Right hindlimb (tissue), 1 donor: ENCODE measurements at regions not wholly inside any gene's neighbourhood (a gene's known extent, or its start where the extent isn't known, plus 50 kb on each side); places are given as distances from the start of the nearest gene placed in this dataset.

Source experiments
- DNase-seq: peaks from one replicate; pipeline ENCODE4 v3.0.0-alpha.2; 2018

DNA sequence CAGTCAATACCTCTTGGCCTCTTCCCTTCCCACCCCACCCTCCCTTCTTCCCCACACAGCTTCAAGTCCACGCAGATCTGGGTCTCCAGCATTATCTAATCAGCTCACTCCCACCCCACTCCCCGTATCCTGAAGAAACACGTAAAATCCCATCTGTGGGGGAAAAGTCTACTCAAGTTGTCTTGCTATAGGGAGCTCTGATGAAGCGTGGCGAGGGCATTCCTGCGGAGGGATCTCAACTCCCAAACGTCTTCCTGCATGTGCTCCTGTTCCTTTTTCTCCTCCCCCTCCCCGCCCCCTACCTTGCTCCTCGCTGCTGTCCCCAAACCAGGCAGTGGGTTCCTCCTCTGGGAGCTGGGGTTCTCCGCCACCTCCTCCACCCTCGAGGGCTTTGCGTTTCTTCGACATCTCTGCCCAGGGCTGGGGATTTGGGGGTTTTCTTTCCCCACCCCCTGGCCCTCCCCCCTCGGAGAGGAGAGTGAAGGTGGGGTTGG lies 181.8 kb downstream of the TBXT start:
- no peak for DNase-seq

DNA sequence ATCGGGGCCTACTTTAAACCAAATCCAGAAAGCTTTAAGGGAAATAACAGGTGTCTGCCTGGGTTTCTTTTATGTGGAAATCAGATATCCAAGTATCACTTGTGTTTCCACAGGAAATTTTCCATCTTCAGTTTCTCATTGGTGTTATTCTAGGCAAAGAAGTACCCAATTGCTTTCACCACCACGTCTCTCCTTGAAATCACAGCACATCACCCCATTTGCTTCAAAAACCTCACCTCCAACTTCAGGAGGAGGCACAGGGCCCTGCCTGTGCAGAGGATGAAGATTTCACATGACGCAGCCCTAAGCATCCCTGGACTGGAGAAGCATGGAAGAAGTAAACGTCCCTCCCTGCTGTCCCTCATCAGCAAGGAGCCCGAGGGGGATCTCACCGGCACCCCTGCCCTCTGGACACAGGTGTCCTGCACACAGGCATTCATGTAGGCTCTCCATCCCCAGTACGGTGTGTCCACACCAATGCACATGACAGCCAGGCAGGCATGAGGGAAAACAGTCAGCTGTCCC lies 182.3 kb downstream of the TBXT start:
- DNase-seq = no peak

- no peak for DNase-seq
These were observed 182.8 kb downstream of the TBXT start for GRCh38 chr6:165984729-165985275.

GRCh38 chr6:165983112-165984072 lies 184.3 kb downstream of the TBXT start:
- no peak for DNase-seq

DNA sequence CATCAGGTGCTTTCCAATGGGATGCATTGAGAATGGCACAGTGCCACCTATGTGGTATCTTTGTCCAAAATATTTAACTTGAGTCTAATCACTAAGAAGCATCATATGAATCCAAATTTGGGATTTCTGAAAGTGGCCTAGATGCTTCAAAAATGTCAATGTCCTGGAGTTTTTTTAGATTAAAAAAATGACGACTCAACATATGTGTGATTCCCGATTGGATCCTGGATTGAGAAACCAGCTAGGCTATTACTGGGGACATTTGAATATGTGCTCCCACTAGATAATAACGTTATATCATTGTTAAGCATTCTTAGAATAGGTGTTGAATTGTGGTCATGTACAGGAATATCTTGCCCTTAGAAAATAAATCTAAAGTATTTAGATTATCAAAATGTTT lies 189.2 kb downstream of the TBXT start:
- DNase-seq = no peak

DNA sequence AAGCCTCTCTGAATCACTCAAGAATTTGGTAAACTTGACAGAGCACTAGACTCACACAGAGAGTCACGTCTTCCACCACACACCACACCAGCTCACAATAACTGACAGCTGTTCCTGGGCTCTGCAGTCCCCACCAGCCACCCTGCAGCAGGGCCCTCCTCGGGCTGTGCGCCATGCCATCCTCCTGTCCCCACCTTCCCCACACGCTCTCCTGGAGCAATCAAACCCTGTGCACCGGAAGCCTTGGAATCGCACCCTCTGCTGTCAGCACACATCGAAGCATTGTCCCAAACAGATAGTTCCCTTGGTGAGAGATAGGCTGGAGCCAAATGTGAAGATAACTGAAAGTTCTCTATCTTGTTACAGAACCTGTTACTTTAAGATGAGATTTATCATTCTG lies 191.0 kb downstream of the TBXT start:
- DNase-seq = no peak

DNA sequence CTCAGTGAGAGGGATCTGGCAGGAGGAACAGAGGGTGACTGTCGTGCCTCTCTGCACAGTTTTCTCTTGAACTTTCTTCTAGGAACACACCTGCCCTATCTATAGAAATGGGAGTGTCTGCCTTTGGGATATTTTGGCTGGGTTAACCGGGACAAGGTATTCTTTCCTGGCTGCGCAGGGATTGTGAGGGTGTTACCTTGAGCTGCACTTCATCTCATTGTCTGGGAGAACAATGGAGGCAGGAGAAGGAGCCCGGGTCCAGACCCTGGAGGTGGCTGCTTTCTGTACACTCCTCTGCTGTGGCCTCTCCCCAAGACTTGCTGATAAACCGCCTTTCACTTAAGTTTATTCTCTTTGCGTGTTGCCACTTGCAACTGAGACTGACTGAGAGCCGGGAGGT lies 192.8 kb downstream of the TBXT start:
- no peak for DNase-seq

DNA sequence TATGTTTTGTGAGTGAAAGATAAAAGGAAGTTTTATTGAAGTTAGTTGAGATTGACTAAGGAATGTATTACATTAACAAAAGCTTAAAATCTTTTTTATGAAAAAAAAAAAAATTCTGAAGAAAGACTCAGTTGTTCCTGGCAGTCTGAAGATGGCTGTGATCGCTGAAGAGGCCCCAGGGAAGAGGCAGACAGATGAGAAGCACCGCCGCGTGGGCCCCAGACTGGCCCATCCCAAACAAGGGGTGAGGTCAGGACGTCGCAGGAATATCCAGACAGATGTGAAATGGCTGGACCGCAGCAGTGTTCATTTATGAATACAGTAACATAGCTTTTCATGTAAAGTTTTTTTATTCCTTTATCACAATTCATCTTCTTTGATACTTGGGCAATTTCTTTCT lies 194.2 kb downstream of the TBXT start:
- DNase-seq = no peak

DNA sequence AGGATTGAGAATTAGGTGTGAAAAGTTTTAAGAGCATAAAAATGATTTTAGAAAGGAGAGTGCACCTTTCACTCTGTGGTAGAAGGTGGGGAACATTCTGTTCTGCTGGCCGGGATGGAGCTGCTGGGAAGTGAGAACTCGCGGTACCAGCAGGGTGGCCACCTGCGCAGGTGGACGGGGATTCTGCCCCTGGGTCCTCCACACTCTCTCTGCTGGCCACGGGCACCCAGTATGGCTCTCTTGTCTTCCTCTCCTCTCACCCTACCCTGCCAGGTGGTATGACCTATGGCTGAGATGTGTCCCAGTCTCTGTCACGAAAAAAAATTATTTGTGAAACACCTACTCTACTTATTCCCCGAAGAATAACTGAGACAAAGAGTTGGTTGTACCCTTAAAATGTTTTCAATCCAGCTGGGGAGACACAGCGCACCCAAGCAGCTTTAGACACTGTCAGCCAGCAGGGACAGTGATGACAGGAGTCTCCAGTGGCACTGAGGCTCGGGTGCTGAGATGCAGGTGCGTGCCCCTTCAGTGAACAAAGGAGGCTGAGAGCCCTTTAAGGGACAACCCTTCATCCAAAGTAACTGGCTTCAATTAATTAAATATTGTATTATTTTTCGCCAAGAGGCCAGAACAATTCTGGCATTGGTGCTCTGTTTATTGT lies 195.4 kb downstream of the TBXT start:
- no peak for DNase-seq

- DNase-seq = no peak
These were observed 196.4 kb downstream of the TBXT start for GRCh38 chr6:165971202-165971601.

DNA sequence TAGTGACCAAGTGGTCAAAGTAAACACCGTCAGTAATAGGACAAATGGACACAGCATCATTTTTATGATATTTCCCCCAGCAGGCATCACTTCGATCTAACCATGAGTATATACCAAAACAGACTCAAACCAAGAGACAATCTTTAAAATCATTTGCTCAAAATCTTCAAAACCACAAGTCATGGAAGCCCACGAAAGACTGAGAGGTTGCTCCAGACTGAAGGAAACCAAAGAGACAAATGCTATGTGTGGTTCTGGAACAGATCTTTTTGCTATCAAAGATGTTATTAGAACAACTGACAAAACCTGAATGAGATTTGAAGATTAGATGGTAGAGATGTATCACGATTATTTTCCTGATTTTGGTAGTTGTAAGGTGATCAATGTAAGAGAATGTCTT lies 197.7 kb downstream of the TBXT start:
- DNase-seq = no peak

DNA sequence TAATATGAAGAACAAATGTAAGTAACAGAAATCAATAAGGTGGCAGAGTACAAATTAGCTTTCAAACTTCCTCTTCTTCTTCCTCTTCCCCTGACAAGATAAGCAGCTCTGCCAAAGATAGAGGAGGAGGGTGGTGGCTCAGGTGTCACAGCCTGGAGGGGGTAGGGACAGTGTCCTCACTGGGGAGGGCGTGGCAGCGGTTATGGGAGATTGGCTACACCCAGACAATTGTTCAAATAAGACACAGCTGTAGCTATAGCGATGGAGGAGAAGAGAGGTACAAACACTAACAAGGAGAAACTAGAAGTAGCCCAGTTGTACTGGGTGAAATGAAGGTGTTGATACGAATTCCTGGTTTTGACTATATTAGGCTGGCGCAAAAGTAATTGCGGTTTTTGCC lies 198.5 kb downstream of the TBXT start:
- DNase-seq = no peak

- no peak for DNase-seq
These were observed 199.2 kb downstream of the TBXT start for GRCh38 chr6:165968408-165968807.

- no peak for DNase-seq
These were observed 199.7 kb downstream of the TBXT start for GRCh38 chr6:165967810-165968407.

GRCh38 chr6:165963750-165964149 lies 203.9 kb downstream of the TBXT start:
- DNase-seq = no peak

DNA sequence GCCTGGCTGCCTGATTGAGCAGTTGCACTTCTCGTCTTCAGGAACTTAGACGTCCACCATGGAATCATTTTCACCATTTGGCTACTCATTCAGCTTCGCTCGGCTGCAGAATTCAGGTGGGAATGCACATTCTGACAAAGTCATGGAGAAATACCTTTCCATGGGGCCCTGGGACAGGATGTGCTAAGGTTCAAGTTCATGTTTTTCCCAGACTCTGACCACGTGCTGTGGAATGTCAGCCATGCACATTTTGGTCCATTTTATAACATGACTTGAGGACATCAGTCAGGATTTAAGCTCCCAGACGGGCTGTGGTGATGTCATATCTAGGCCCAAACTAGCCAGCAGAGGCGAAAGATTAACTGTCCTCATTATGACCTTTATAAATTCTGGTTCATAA lies 205.3 kb downstream of the TBXT start:
- no peak for DNase-seq

DNA sequence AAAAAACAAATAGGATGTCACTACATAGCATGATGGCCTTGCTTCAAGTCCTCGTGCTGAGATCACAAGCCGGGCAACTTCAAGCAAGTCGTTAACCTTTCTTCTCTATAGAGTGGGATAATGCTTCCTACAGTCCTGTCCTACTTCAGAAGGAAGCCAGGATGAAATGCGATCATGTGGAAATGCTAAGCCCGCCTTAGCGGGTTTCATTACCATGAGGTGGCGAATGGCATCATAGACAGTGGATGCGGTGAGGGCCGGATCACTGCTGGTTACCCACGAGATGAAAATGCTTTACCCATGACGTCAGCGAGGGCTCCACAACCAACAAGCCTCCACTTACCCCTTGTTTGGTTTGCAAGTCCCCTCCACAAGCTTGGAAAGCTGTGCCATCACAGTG lies 206.4 kb downstream of the TBXT start:
- no peak for DNase-seq

DNA sequence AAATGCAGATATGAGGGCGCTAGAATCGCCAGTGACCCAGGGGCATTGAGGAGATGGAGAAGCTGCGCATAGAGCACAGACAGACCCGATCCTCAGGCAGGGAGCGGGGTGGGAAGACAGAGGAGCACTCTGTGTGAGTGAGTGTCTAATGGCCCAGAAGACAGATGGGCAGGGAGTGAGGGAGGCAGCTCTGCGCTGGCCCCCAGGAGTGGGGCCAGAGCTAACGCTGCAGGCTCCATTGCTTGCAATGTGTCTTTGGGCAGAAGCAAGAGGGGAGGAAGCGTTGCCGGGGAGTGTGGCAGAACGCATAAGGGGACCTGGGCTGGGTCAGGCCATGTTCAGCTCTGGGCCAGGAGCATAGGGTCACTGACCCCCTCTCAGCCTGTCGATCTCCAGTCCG lies 207.0 kb downstream of the TBXT start:
- DNase-seq = no peak

GRCh38 chr6:165959627-165960026 lies 208.0 kb downstream of the TBXT start:
- no peak for DNase-seq

- no peak for DNase-seq
These were observed 210.8 kb downstream of the TBXT start for GRCh38 chr6:165956874-165957273.

GRCh38 chr6:165952514-165952913 lies 215.1 kb downstream of the TBXT start:
- no peak for DNase-seq

- DNase-seq = no peak
These were observed 217.3 kb downstream of the TBXT start for GRCh38 chr6:165950316-165950715.

DNA sequence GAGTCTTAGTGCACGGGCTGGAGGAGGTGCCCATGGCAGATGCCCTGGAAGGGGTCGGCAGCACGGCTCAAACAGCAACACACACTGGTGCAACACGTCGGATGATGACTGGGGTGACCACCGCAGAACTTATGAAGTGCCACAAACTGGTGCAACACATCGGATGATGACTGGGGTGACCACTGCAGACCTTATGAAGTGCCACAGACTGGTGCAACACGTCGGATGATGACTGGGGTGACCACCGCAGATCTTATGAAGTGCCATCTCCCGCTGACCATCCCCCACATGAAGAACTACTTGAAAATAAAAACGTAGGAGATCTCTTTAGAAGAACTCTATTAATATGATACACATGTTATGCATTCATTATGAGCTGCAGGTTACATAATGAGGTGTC lies 218.3 kb downstream of the TBXT start:
- no peak for DNase-seq
